Activated naive CD8-positive, alpha-beta T cell treated with anti-CD3 and anti-CD28 coated beads for 36 hours (primary cell): ENCODE measurements at regions not wholly inside any gene's neighbourhood (a gene's known extent, or its start where the extent isn't known, plus 50 kb on each side); places are given as distances from the start of the nearest gene placed in this dataset.

Experiments used
- DNase-seq: peaks from one replicate; pipeline ENCODE4 v3.0.0; 2021
- H3K27ac Mint-ChIP-seq: one replicate; pipeline ENCODE4 v1.8.0; 2022; ENCODE audit warnings: mild to moderate bottlenecking, moderate library complexity, mixed read lengths
- H3K27me3 Mint-ChIP-seq: one replicate; pipeline ENCODE4 v1.8.0; 2022; ENCODE audit warnings: mild to moderate bottlenecking, mixed read lengths
- H3K36me3 Mint-ChIP-seq: one replicate; pipeline ENCODE4 v1.8.0; 2021; ENCODE audit warnings: mild to moderate bottlenecking, mixed read lengths
- H3K4me1 Mint-ChIP-seq: one replicate; pipeline ENCODE4 v1.8.0; 2021; ENCODE audit warnings: mixed read lengths
- H3K4me3 Mint-ChIP-seq: one replicate; pipeline ENCODE4 v1.8.0; 2022; ENCODE audit warnings: mild to moderate bottlenecking, moderate library complexity, mixed read lengths
- H3K9me3 Mint-ChIP-seq: one replicate; pipeline ENCODE4 v1.8.0; 2022; ENCODE audit warnings: mixed read lengths

DNA sequence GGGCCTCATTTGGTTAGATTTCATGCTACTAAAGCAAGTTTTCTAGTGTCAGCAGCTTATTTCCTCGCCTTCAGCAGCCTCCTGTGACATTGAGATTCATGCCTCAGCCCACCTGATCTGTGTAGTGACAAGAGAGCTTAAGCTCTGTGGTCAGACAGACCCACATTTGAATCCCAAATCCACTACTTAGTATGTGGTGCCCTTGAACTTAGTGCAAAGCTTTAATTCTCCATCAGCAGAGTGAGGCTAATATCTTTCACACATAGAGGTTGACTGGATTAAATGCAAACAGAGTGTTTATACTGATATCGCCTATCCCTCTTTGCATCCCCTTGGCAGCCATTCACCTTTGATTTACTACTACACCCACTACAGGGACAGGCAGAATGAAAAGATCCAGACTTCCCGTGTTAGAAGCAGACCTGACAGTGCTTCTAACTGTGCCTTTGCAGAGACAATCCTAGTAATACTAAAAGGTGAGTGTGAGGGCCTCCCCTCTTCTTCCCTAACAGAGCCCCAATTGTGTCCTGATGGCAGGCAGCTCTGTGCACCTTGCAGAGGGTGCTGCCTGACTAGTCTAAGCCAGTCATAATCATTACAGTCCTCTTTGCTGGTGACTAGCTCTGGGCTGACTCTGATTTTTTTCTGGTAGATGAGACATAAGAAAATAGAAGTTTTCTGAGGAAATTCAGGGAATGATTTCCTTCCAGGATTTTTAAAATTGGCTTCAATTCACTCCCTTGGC is 264.0 kb downstream of the CTH start:
- DNase-seq = no peak
- no peaks in the 10 kb centered on the region for H3K36me3 Mint-ChIP-seq
- H3K27ac Mint-ChIP-seq = no peak overlapping the region
- H3K4me3 Mint-ChIP-seq = no peak overlapping the region
- no peaks in the 10 kb centered on the region for H3K9me3 Mint-ChIP-seq
- peaks cover 9% of the 10 kb centered on the region for H3K4me1 Mint-ChIP-seq
- peaks cover 8% of the 10 kb centered on the region for H3K27me3 Mint-ChIP-seq

DNA sequence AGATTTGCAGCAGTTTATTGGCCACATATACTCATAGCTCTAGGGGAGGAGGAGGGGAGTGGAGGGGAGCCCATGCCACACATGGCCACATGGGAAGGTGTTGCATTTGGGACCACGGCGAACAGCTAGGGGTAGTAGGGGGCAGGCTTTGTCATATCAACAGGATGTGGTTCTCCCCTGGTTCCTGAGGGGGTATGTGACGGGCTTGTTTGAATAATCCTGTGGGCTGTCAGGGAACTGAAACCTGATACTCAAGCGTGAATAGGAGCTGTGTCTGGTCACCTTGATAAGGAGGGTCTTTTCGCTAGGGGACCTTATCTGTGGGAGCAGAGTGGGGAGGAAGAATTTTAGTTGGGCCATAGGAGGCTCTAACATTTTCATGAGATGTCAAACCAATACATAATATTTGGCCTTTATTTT is 264.7 kb downstream of the CTH start:
- H3K27ac Mint-ChIP-seq = no peak overlapping the region
- H3K9me3 Mint-ChIP-seq = no peaks in the 10 kb centered on the region
- H3K36me3 Mint-ChIP-seq = no peaks in the 10 kb centered on the region
- peaks cover 8% of the 10 kb centered on the region for H3K27me3 Mint-ChIP-seq
- peak; percentile 2 for DNase-seq
- H3K4me1 Mint-ChIP-seq = peaks cover 9% of the 10 kb centered on the region
- no peak overlapping the region for H3K4me3 Mint-ChIP-seq

DNA sequence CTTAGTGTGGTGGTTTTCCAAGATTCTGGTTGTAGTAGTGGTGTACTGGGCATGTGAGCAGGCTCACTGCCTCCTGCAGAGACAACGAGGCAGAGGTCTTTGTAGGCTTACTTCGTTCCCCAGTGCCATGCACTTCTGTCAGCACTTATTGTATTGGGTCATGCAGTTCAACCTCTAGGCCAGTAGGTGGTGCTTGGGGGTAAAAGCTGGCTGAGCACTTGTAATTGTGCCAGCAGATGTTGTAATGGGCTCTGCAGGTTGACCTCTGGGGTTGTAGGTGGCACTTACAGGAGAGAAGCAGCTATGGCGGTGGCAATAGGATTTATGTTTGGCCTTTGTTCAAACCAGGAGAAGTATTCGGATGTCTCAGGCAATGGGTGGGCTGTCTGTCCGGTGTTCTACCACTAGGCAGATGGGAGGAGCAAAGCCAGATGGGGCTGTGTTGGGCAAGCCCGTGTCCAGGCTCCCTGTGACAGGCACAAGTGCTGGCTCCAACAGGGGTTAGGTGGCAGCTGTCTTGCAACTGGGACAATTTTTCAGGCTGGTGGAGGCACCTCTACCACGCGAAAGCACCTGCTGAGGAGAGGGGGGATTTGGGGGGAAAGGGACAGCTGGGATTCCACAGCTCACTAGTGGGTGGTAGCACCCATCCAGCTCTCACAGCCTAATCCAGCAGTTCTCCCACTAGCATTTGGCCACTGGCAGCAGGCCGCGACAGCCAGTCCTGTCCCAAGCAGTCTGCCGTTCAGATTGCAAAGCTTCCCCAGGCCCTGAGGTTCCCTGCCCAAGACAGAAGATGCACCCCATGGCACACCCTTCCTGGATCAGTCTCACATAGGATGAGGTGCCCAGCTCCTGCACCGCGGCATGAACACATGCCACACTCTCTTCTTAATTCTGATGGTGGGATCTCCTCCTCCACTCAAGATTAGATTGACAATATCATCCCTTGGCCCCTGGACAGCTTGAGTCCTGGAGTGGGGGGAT is 274.5 kb downstream of the CTH start:
- no peak overlapping the region for H3K4me3 Mint-ChIP-seq
- no peaks in the 10 kb centered on the region for H3K9me3 Mint-ChIP-seq
- H3K4me1 Mint-ChIP-seq = no peaks in the 10 kb centered on the region
- H3K36me3 Mint-ChIP-seq = no peaks in the 10 kb centered on the region
- peak; percentile 41 for DNase-seq
- H3K27ac Mint-ChIP-seq = no peak overlapping the region
- H3K27me3 Mint-ChIP-seq = peaks cover 19% of the 10 kb centered on the region

GRCh38 chr1:70688580-70688979 is 277.5 kb downstream of the CTH start:
- H3K9me3 Mint-ChIP-seq = no peaks in the 10 kb centered on the region
- H3K27ac Mint-ChIP-seq = no peak overlapping the region
- H3K4me1 Mint-ChIP-seq = no peaks in the 10 kb centered on the region
- no peaks in the 10 kb centered on the region for H3K36me3 Mint-ChIP-seq
- peaks cover 21% of the 10 kb centered on the region for H3K27me3 Mint-ChIP-seq
- DNase-seq = no peak
- H3K4me3 Mint-ChIP-seq = no peak overlapping the region

GRCh38 chr1:70706381-70707037 is 295.4 kb downstream of the CTH start:
- Mint-ChIP-seq H3K27me3 (peaks cover 16% of the 10 kb centered on the region), H3K4me1 (no peaks in the 10 kb centered on the region), H3K4me3 (no peak overlapping the region), H3K36me3 (no peaks in the 10 kb centered on the region), H3K27ac (no peak overlapping the region), H3K9me3 (peaks cover 6% of the 10 kb centered on the region)
- no peak for DNase-seq

- H3K36me3 Mint-ChIP-seq = no peaks in the 10 kb centered on the region
- peaks cover 16% of the 10 kb centered on the region for H3K27me3 Mint-ChIP-seq
- no peak overlapping the region for H3K4me3 Mint-ChIP-seq
- no peaks in the 10 kb centered on the region for H3K4me1 Mint-ChIP-seq
- peaks cover 6% of the 10 kb centered on the region for H3K9me3 Mint-ChIP-seq
- H3K27ac Mint-ChIP-seq = no peak overlapping the region
- no peak for DNase-seq
Measured at GRCh38 chr1:70707214-70707613, 296.1 kb downstream of the CTH start.

DNA sequence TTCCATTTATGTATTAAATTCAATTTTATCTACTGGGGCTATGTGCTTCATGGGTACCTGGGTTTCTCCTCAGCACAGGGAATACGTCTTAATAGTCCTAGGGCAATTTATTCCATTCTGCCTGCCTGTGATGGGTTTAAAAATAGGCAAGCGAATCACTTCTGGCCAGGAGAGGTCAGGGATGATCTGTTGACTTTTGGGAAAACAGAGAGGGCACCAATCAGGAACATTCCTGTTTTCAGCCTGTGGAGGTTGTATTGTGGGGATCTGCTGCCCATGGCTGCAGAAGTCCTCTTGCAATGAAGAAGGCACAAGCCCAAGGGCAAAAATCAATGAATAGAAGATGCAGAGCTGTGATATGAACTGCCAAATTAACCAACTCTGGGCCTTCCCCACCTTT is 303.1 kb downstream of the CTH start:
- Mint-ChIP-seq H3K4me1 (no peaks in the 10 kb centered on the region), H3K9me3 (no peaks in the 10 kb centered on the region), H3K36me3 (no peaks in the 10 kb centered on the region)

DNA sequence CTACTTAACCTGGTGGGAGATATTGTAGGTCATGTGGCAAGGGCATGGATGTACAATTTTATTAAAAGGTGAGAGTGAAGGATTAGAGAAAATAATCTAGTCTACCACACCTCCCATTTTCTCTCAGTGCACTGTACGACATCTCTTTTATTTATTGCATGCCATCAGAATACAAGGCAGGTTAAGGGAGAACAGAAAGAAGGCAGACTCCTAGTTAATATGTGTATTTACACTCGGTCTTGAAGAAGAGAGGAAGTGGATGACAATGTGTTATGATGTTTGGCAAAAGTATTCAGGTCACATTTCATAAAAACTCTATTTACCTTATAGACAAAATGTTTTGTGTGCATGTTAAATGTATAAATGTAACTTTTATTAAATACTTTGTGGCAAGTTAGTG is 306.1 kb downstream of the CTH start:
- no peak for DNase-seq
- Mint-ChIP-seq H3K36me3 (no peaks in the 10 kb centered on the region), H3K9me3 (no peaks in the 10 kb centered on the region), H3K4me3 (no peak overlapping the region), H3K4me1 (no peaks in the 10 kb centered on the region), H3K27me3 (peaks cover 3% of the 10 kb centered on the region), H3K27ac (no peak overlapping the region)

More for the DNA sequence above, 303.1 kb downstream of the CTH start:
- Mint-ChIP-seq H3K27ac (no peak overlapping the region), H3K4me3 (no peak overlapping the region), H3K27me3 (peaks cover 3% of the 10 kb centered on the region)
- DNase-seq = no peak

- no peak for DNase-seq
- Mint-ChIP-seq H3K27me3 (peaks cover 3% of the 10 kb centered on the region), H3K27ac (no peak overlapping the region)
Measured at GRCh38 chr1:70717656-70718055, 306.6 kb downstream of the CTH start.

GRCh38 chr1:70718086-70718630 is 307.1 kb downstream of the CTH start:
- Mint-ChIP-seq H3K27me3 (peaks cover 3% of the 10 kb centered on the region), H3K4me1 (no peaks in the 10 kb centered on the region), H3K36me3 (no peaks in the 10 kb centered on the region), H3K4me3 (no peak overlapping the region), H3K9me3 (peaks cover 3% of the 10 kb centered on the region), H3K27ac (no peak overlapping the region)
- no peak for DNase-seq

More at GRCh38 chr1:70717656-70718055, 306.6 kb downstream of the CTH start:
- H3K4me3 Mint-ChIP-seq = no peak overlapping the region
- no peaks in the 10 kb centered on the region for H3K36me3 Mint-ChIP-seq
- H3K4me1 Mint-ChIP-seq = no peaks in the 10 kb centered on the region
- no peaks in the 10 kb centered on the region for H3K9me3 Mint-ChIP-seq

GRCh38 chr1:70719154-70719553 is 308.1 kb downstream of the CTH start:
- Mint-ChIP-seq H3K27me3 (peaks cover 3% of the 10 kb centered on the region), H3K27ac (no peak overlapping the region), H3K4me3 (no peak overlapping the region), H3K36me3 (no peaks in the 10 kb centered on the region), H3K9me3 (peaks cover 3% of the 10 kb centered on the region), H3K4me1 (no peaks in the 10 kb centered on the region)
- DNase-seq = no peak

- DNase-seq = no peak
- H3K9me3 Mint-ChIP-seq = peaks cover 7% of the 10 kb centered on the region
- H3K27me3 Mint-ChIP-seq = peaks cover 3% of the 10 kb centered on the region
- no peaks in the 10 kb centered on the region for H3K4me1 Mint-ChIP-seq
- no peak overlapping the region for H3K4me3 Mint-ChIP-seq
- H3K36me3 Mint-ChIP-seq = no peaks in the 10 kb centered on the region
- H3K27ac Mint-ChIP-seq = no peak overlapping the region
Measured at GRCh38 chr1:70720109-70720508, 309.0 kb downstream of the CTH start.

- H3K9me3 Mint-ChIP-seq = peaks cover 11% of the 10 kb centered on the region
- no peak overlapping the region for H3K4me3 Mint-ChIP-seq
- peaks cover 3% of the 10 kb centered on the region for H3K27me3 Mint-ChIP-seq
- no peaks in the 10 kb centered on the region for H3K36me3 Mint-ChIP-seq
- H3K27ac Mint-ChIP-seq = no peak overlapping the region
- no peaks in the 10 kb centered on the region for H3K4me1 Mint-ChIP-seq
- DNase-seq = no peak
Measured at GRCh38 chr1:70720521-70720920, 309.5 kb downstream of the CTH start.

GRCh38 chr1:70727886-70728489 is 316.9 kb downstream of the CTH start:
- no peak for DNase-seq
- no peaks in the 10 kb centered on the region for H3K27me3 Mint-ChIP-seq
- H3K4me1 Mint-ChIP-seq = no peaks in the 10 kb centered on the region
- H3K9me3 Mint-ChIP-seq = peaks cover 17% of the 10 kb centered on the region
- no peak overlapping the region for H3K27ac Mint-ChIP-seq
- H3K4me3 Mint-ChIP-seq = no peak overlapping the region
- no peaks in the 10 kb centered on the region for H3K36me3 Mint-ChIP-seq
